ENCODE measurements at regions not wholly inside any gene's neighbourhood (a gene's known extent, or its start where the extent isn't known, plus 50 kb on each side); places are given as distances from the start of the nearest gene placed in this dataset.

DNA sequence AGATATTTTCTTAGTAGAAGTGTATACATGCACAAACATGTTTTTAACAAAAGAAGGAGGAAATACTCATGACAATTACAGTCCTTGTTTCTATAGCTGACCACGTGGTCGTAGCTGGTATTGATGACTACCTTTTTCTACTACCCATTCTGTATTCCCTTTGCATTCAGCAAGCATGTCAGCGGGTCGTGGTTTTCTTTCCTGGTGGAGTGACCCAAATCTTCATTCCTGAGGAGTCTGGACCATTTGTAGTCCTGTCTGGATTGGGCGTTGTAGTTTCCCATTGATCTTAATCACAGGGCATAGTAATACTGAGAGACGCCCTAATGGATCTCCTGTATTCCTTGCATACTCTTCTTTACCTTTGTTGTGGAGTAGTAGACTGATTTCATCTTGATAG lies 472.1 kb upstream of the RGS6 start:
- TF ChIP-seq POLR2AphosphoS5 (IDR thresholded peaks at IDR 0.05), result no peak
- no peak for TF ChIP-seq CTCF (IDR thresholded peaks at IDR 0.05)
- TF ChIP-seq POLR2A (IDR thresholded peaks at IDR 0.05), result no peak

All from prostate gland (tissue), 2 donors.